OCI-LY3 (cell line): ENCODE measurements at regions not wholly inside any gene's neighbourhood (a gene's known extent, or its start where the extent isn't known, plus 50 kb on each side); places are given as distances from the start of the nearest gene placed in this dataset.
A peak's percentile ranks its signal among the peaks of the same experiment; 100 is the strongest.

Experiments
- H2AFZ ChIP-seq: fragments of 200-600, 300-600 bp; shearing (Covaris generic); 2 replicates; pipeline ENCODE4 v1.6.0; 2014; ENCODE audit warnings: antibody characterized with exemption, low read depth, low read length
- H3K27ac ChIP-seq: fragments of 200-600, 300-600 bp; sonication (generic); 2 replicates; pipeline ENCODE4 v1.5.1; 2014; ENCODE audit warnings: mild to moderate bottlenecking, low read length, moderate library complexity, mixed read lengths
- H3K27me3 ChIP-seq: fragments of 200-600, 300-600 bp; sonication (generic); 2 replicates; pipeline ENCODE4 v1.6.1; 2014; ENCODE audit warnings: low read depth, low read length, mixed read lengths
- H3K36me3 ChIP-seq: fragments of 200-600, 300-600 bp; sonication (generic); replicated peaks from 2 replicates; pipeline ENCODE3; 2014; ENCODE audit warnings: low read depth, low read length, mixed read lengths
- H3K4me1 ChIP-seq: fragments of 300-600, 200-600 bp; sonication (generic); 2 replicates; pipeline ENCODE4 v1.6.1; 2014; ENCODE audit warnings: low read length, mixed read lengths
- H3K4me2 ChIP-seq: fragments of 200-600, 300-600 bp; sonication (generic); 2 replicates; pipeline ENCODE4 v1.6.1; 2014; ENCODE audit warnings: low read length, mixed read lengths
- H3K4me3 ChIP-seq: fragments of 300-600, 200-600 bp; sonication (generic); 2 replicates; pipeline ENCODE4 v1.5.1; 2014; ENCODE audit warnings: antibody characterized with exemption, mild to moderate bottlenecking, low read length, moderate library complexity
- H3K79me2 ChIP-seq: fragments of 300-600, 200-600 bp; shearing (Covaris generic); 2 replicates; pipeline ENCODE4 v1.6.1; 2014; ENCODE audit warnings: mild to moderate bottlenecking, low read length, mixed read lengths
- H3K9ac ChIP-seq: fragments of 300-600, 200-600 bp; shearing (Covaris generic); 2 replicates; pipeline ENCODE4 v1.6.0; 2014; ENCODE audit warnings: mild to moderate bottlenecking, low read length, moderate library complexity
- H3K9me3 ChIP-seq: fragments of 200-600, 300-600 bp; shearing (Covaris generic); 2 replicates; pipeline ENCODE4 v1.6.1; 2014; ENCODE audit warnings: low read length, mixed read lengths; ENCODE audit not compliant: insufficient read depth
- H4K20me1 ChIP-seq: fragments of 200-600, 300-600 bp; sonication (generic); 2 replicates; pipeline ENCODE4 v1.6.1; 2016; ENCODE audit warnings: low read length, mixed read lengths; ENCODE audit not compliant: insufficient read depth
- CTCF ChIP-seq: fragments of 200-600, 300-600 bp; sonication (generic); IDR thresholded peaks from 2 replicates; pipeline ENCODE4 v1.5.1; 2014; ENCODE audit warnings: antibody characterized with exemption, low read length, low read depth
- EZH2phosphoT487 ChIP-seq: fragments of 200-600 bp; shearing (Covaris generic); IDR thresholded peaks from 2 replicates; pipeline ENCODE4 v1.6.1; 2018; ENCODE audit warnings: antibody characterized with exemption, mixed run types, low read depth

GRCh38 chr13:53121131-53121773, 92.6 kb downstream of the OLFM4 start:
- Histone ChIP-seq H3K9ac (no peak overlapping the region), H3K27ac (no peak overlapping the region), H2AFZ (no peak overlapping the region), H3K79me2 (no peaks in the 10 kb centered on the region), H3K4me2 (no peak overlapping the region), H3K36me3 (no peaks in the 10 kb centered on the region), H3K4me1 (peaks cover 15% of the 10 kb centered on the region), H3K27me3 (no peaks in the 10 kb centered on the region), H3K4me3 (no peak overlapping the region), H3K9me3 (no peaks in the 10 kb centered on the region), H4K20me1 (no peaks in the 10 kb centered on the region)
- TF ChIP-seq CTCF (no peak), EZH2phosphoT487 (no peak)

DNA sequence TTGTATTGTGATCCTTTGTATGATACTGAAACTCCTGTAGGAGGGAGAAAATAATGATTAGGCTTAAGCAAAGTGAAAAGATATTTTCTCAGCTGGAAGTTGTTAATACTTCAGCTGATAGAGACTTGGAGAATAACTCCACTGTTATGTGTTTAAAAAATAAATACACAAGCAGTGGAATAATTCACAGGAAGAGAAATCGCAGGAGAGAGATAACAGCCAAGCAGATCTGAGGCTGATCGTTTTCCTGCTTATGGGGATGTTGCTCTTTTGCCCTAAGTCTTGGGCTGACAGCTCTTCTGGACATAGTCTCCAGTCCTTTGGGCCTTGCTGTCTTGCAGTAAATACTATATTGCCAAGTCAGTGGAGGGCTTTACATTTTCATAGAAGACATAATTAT, 93.3 kb downstream of the OLFM4 start:
- H3K27me3 ChIP-seq, result no peaks in the 10 kb centered on the region
- H3K4me1 ChIP-seq, result peaks cover 15% of the 10 kb centered on the region
- H3K4me2 ChIP-seq, result no peak overlapping the region
- no peak overlapping the region for H3K27ac ChIP-seq
- no peaks in the 10 kb centered on the region for H3K79me2 ChIP-seq
- TF ChIP-seq CTCF, result no peak
- no peak for TF ChIP-seq EZH2phosphoT487
- no peaks in the 10 kb centered on the region for H3K36me3 ChIP-seq
- no peak overlapping the region for H3K9ac ChIP-seq
- no peak overlapping the region for H3K4me3 ChIP-seq
- H2AFZ ChIP-seq, result no peak overlapping the region
- H4K20me1 ChIP-seq, result no peaks in the 10 kb centered on the region
- H3K9me3 ChIP-seq, result no peaks in the 10 kb centered on the region

DNA sequence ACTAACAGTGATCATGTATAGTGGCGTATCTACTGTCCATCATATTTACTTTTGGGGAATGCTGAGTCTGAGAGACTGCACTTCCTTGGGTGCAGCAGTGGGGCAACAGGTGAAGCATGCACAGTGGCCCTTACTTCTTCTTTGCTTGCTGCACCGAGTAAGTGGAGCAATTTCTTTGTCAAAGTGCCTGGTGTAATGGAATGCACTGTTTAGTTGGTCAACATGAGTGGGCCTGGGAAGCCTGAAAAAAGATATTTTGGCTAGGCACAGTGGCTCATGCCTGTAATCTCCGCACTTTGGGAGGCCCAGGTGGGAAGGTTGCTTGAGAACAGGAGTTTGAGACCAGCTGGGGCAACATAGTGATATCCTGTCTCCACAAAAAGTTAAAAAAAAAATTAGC, 94.9 kb downstream of the OLFM4 start:
- Histone ChIP-seq H3K9ac (no peak overlapping the region), H2AFZ (no peak overlapping the region), H4K20me1 (no peaks in the 10 kb centered on the region), H3K79me2 (no peaks in the 10 kb centered on the region), H3K4me3 (no peak overlapping the region), H3K4me2 (no peak overlapping the region), H3K9me3 (no peaks in the 10 kb centered on the region), H3K4me1 (peaks cover 15% of the 10 kb centered on the region), H3K27me3 (no peaks in the 10 kb centered on the region), H3K36me3 (no peaks in the 10 kb centered on the region), H3K27ac (no peak overlapping the region)
- TF ChIP-seq EZH2phosphoT487 (no peak), CTCF (no peak)

DNA sequence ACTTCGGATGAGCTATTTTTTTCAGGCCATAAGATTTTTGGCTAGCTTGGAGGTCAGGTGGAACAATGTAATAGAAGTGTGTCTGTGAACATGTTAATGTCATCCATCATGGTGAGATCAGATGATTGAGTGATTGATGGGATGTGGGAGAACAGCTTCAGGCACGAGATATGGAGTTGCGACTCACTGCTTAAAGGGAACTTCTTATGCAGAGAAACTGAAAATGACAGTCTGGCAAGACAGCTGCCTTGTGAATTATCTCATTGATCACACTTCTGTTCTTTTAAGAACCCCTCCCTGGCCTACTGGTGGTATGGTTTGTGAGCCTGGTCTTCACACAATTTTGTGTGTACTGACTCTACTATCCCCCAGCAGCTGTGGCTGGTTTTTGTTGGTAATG, 96.0 kb downstream of the OLFM4 start:
- Histone ChIP-seq H3K79me2 (no peaks in the 10 kb centered on the region), H2AFZ (no peak overlapping the region), H3K27ac (0 out of 2 replicates have a peak overlapping the region, but pooled peaks have one; percentile 18), H3K4me1 (peaks cover 15% of the 10 kb centered on the region), H3K9me3 (no peaks in the 10 kb centered on the region), H3K27me3 (no peaks in the 10 kb centered on the region), H3K9ac (no peak overlapping the region), H3K36me3 (no peaks in the 10 kb centered on the region), H3K4me2 (peak overlapping the region; percentile 47), H4K20me1 (no peaks in the 10 kb centered on the region), H3K4me3 (peak overlapping the region; percentile 10; the same call in 1 of the 2 replicates)
- TF ChIP-seq CTCF, result no peak
